C4-2B (cell line): ENCODE measurements at regions not wholly inside any gene's neighbourhood (a gene's known extent, or its start where the extent isn't known, plus 50 kb on each side); places are given as distances from the start of the nearest gene placed in this dataset.

Source experiments
- CTCF ChIP-seq: fragments of 450-650 bp; conservative IDR thresholded peaks from 2 replicates; pipeline ENCODE4 v1.5.1; 2017; ENCODE audit warnings: mild to moderate bottlenecking
- ZFX ChIP-seq: fragments of 450-650 bp; IDR thresholded peaks from 2 replicates; pipeline ENCODE4 v1.6.1; 2017

GRCh38 chr15:38053776-38054175 is 119.3 kb downstream of the TMCO5A start:
- TF ChIP-seq CTCF (no peak), ZFX (no peak)
